Neural progenitor cell (in vitro differentiated cells): ENCODE measurements at regions not wholly inside any gene's neighbourhood (a gene's known extent, or its start where the extent isn't known, plus 50 kb on each side); places are given as distances from the start of the nearest gene placed in this dataset.
"Not testable (repeated sequence)": the region's sequence is repeated elsewhere in the genome, so short reads cannot be mapped to it uniquely, and the experiment has no call there.

ENCODE experiments used
- DNase-seq: peaks from one replicate; pipeline ENCODE4 v3.0.0-alpha.2; 2016; ENCODE audit warnings: low spot score
- H2AFZ ChIP-seq: fragments of 200-600 bp; sonication (generic); replicated peaks from 2 replicates; pipeline ENCODE4 v1.6.1; 2016; ENCODE audit warnings: antibody characterized with exemption
- H3F3A ChIP-seq: fragments of 200-600 bp; sonication (generic); 2 replicates; pipeline ENCODE4 v1.6.1; 2016; ENCODE audit warnings: antibody characterized with exemption, low read depth
- H3K27ac ChIP-seq: fragments of 200-600 bp; sonication (generic); 2 replicates; pipeline ENCODE4 v1.5.1; 2016; ENCODE audit warnings: mild to moderate bottlenecking
- H3K27me3 ChIP-seq: fragments of 200-600 bp; sonication (generic); 2 replicates; pipeline ENCODE4 v1.6.1; 2016; ENCODE audit warnings: mild to moderate bottlenecking, moderate library complexity
- H3K36me3 ChIP-seq: fragments of 200-600 bp; sonication (generic); 2 replicates; pipeline ENCODE4 v1.5.1; 2016
- H3K4me1 ChIP-seq: fragments of 200-600 bp; sonication (generic); 2 replicates; pipeline ENCODE4 v1.6.1; 2016; ENCODE audit warnings: mixed run types
- H3K4me2 ChIP-seq: fragments of 200-600 bp; sonication (generic); 2 replicates; pipeline ENCODE4 v1.6.1; 2016
- H3K4me3 ChIP-seq: fragments of 200-600 bp; sonication (generic); 2 replicates; pipeline ENCODE4 v1.5.1; 2016
- H3K79me2 ChIP-seq: fragments of 200-600 bp; sonication (generic); 2 replicates; pipeline ENCODE4 v1.6.1; 2016; ENCODE audit warnings: low read depth
- H3K9ac ChIP-seq: fragments of 200-600 bp; sonication (generic); 2 replicates; pipeline ENCODE4 v1.6.1; 2016
- H3K9me3 ChIP-seq: fragments of 200-600 bp; sonication (generic); 2 replicates; pipeline ENCODE4 v1.5.1; 2016; ENCODE audit warnings: low read depth
- H4K20me1 ChIP-seq: fragments of 200-600 bp; sonication (generic); 2 replicates; pipeline ENCODE4 v1.6.1; 2016; ENCODE audit warnings: low read depth
- H3K27ac Mint-ChIP-seq: 3 replicates; pipeline ENCODE4 v1.8.0; 2021; ENCODE audit warnings: mixed read lengths
- H3K27me3 Mint-ChIP-seq: 2 replicates; pipeline ENCODE4 v1.8.0; 2022; ENCODE audit warnings: low read depth, mild to moderate bottlenecking, inconsistent platforms, moderate library complexity, mixed read lengths; ENCODE audit not compliant: insufficient read depth
- H3K36me3 Mint-ChIP-seq: 3 replicates; pipeline ENCODE4 v1.8.0; 2021; ENCODE audit warnings: mixed read lengths
- H3K4me1 Mint-ChIP-seq: 3 replicates; pipeline ENCODE4 v1.8.0; 2021; ENCODE audit warnings: mixed read lengths
- H3K4me3 Mint-ChIP-seq: 3 replicates; pipeline ENCODE4 v1.8.0; 2021; ENCODE audit warnings: mild to moderate bottlenecking, moderate library complexity, mixed read lengths
- H3K9me3 Mint-ChIP-seq: 3 replicates; pipeline ENCODE4 v1.8.0; 2020; ENCODE audit warnings: mixed read lengths

GRCh38 chr7:65549589-65550443, 176.2 kb downstream of the ZNF92 start:
- not testable (repeated sequence) for H3K9ac ChIP-seq, H3K4me3 Mint-ChIP-seq, H3K4me2 ChIP-seq, H3K79me2 ChIP-seq, H3K27ac ChIP-seq, DNase-seq, H3K36me3 ChIP-seq, H3K4me3 ChIP-seq, H3F3A ChIP-seq, H3K27me3 Mint-ChIP-seq, H3K36me3 Mint-ChIP-seq, H3K9me3 Mint-ChIP-seq, H3K9me3 ChIP-seq, H3K27ac Mint-ChIP-seq, H3K4me1 Mint-ChIP-seq, H4K20me1 ChIP-seq, H3K27me3 ChIP-seq, H2AFZ ChIP-seq, H3K4me1 ChIP-seq

- not testable (repeated sequence) for H3K4me1 ChIP-seq, DNase-seq, H3K79me2 ChIP-seq, H3K27ac Mint-ChIP-seq, H3K9me3 ChIP-seq, H2AFZ ChIP-seq, H3K4me3 ChIP-seq, H3K4me2 ChIP-seq, H3K27me3 Mint-ChIP-seq, H3K36me3 ChIP-seq, H3F3A ChIP-seq, H3K27me3 ChIP-seq, H3K4me3 Mint-ChIP-seq, H3K4me1 Mint-ChIP-seq, H3K9me3 Mint-ChIP-seq, H3K9ac ChIP-seq, H4K20me1 ChIP-seq, H3K36me3 Mint-ChIP-seq, H3K27ac ChIP-seq
These were observed 176.8 kb downstream of the ZNF92 start for GRCh38 chr7:65550444-65550809.

- not testable (repeated sequence) for H3K27me3 ChIP-seq, H3K4me1 Mint-ChIP-seq, H4K20me1 ChIP-seq, H3K27ac ChIP-seq, DNase-seq, H2AFZ ChIP-seq, H3K36me3 ChIP-seq, H3K27me3 Mint-ChIP-seq, H3K27ac Mint-ChIP-seq, H3K9me3 ChIP-seq, H3K9ac ChIP-seq, H3K4me3 ChIP-seq, H3K36me3 Mint-ChIP-seq, H3K79me2 ChIP-seq, H3K4me2 ChIP-seq, H3K4me1 ChIP-seq, H3K9me3 Mint-ChIP-seq, H3F3A ChIP-seq
- peak overlapping the region; percentile 10 for H3K4me3 Mint-ChIP-seq
These were observed 177.4 kb downstream of the ZNF92 start for GRCh38 chr7:65551042-65551441.

GRCh38 chr7:65554553-65555476, 181.2 kb downstream of the ZNF92 start:
- not testable (repeated sequence) for H3K4me3 Mint-ChIP-seq, H3K27ac ChIP-seq

GRCh38 chr7:65558584-65558983, 184.9 kb downstream of the ZNF92 start:
- not testable (repeated sequence) for H3K27ac ChIP-seq, H3K27ac Mint-ChIP-seq, H3F3A ChIP-seq, H3K4me1 Mint-ChIP-seq, H3K4me1 ChIP-seq, H3K27me3 ChIP-seq, H3K79me2 ChIP-seq, H3K4me2 ChIP-seq, H3K9me3 Mint-ChIP-seq, H3K9me3 ChIP-seq, H3K36me3 ChIP-seq, H3K9ac ChIP-seq, H2AFZ ChIP-seq, H3K4me3 ChIP-seq, DNase-seq, H3K36me3 Mint-ChIP-seq, H3K27me3 Mint-ChIP-seq, H4K20me1 ChIP-seq, H3K4me3 Mint-ChIP-seq

More at GRCh38 chr7:65554553-65555476, 181.2 kb downstream of the ZNF92 start:
- H4K20me1 ChIP-seq, H3K27me3 ChIP-seq, H3K27me3 Mint-ChIP-seq, DNase-seq, H3K9me3 ChIP-seq, H3K36me3 Mint-ChIP-seq, H3K4me1 Mint-ChIP-seq, H3K79me2 ChIP-seq, H3K9me3 Mint-ChIP-seq, H3K4me3 ChIP-seq, H3K4me2 ChIP-seq, H3K9ac ChIP-seq, H3K4me1 ChIP-seq, H3F3A ChIP-seq, H3K27ac Mint-ChIP-seq, H3K36me3 ChIP-seq, H2AFZ ChIP-seq: not testable (repeated sequence)

GRCh38 chr7:65561786-65562372, 188.2 kb downstream of the ZNF92 start:
- not testable (repeated sequence) for H3K9ac ChIP-seq

GRCh38 chr7:65562522-65562921, 188.9 kb downstream of the ZNF92 start:
- not testable (repeated sequence) for H3K9me3 Mint-ChIP-seq, H3K27me3 ChIP-seq, H3K4me2 ChIP-seq, H3K4me1 ChIP-seq, H3K27ac Mint-ChIP-seq, H3K4me1 Mint-ChIP-seq, H3K27me3 Mint-ChIP-seq, H3K36me3 Mint-ChIP-seq, H3K9me3 ChIP-seq, DNase-seq, H3F3A ChIP-seq, H3K4me3 ChIP-seq, H3K27ac ChIP-seq, H3K4me3 Mint-ChIP-seq, H3K36me3 ChIP-seq, H3K9ac ChIP-seq, H4K20me1 ChIP-seq, H3K79me2 ChIP-seq, H2AFZ ChIP-seq

More at GRCh38 chr7:65561786-65562372, 188.2 kb downstream of the ZNF92 start:
- DNase-seq, H3K9me3 ChIP-seq, H3K27me3 ChIP-seq, H3K4me1 ChIP-seq, H4K20me1 ChIP-seq, H3K4me3 Mint-ChIP-seq, H3K79me2 ChIP-seq, H3K27me3 Mint-ChIP-seq, H3F3A ChIP-seq, H2AFZ ChIP-seq, H3K4me2 ChIP-seq, H3K4me3 ChIP-seq, H3K36me3 Mint-ChIP-seq, H3K9me3 Mint-ChIP-seq, H3K27ac Mint-ChIP-seq, H3K27ac ChIP-seq, H3K36me3 ChIP-seq, H3K4me1 Mint-ChIP-seq: not testable (repeated sequence)

- H3K36me3 Mint-ChIP-seq, H3K4me2 ChIP-seq, H3K4me3 Mint-ChIP-seq, H3K4me3 ChIP-seq, H4K20me1 ChIP-seq, H3K36me3 ChIP-seq, H3K27ac Mint-ChIP-seq, H3K9ac ChIP-seq, H3K27me3 ChIP-seq, H3K4me1 ChIP-seq, H3K27ac ChIP-seq, H3K9me3 Mint-ChIP-seq, H3F3A ChIP-seq, H2AFZ ChIP-seq, DNase-seq, H3K79me2 ChIP-seq, H3K9me3 ChIP-seq, H3K4me1 Mint-ChIP-seq, H3K27me3 Mint-ChIP-seq: not testable (repeated sequence)
These were observed 189.7 kb downstream of the ZNF92 start for GRCh38 chr7:65563333-65563732.
